DMS53 treated with DMSO at 0.1 percent for 48 hours (cell line): ENCODE measurements at regions not wholly inside any gene's neighbourhood (a gene's known extent, or its start where the extent isn't known, plus 50 kb on each side); places are given as distances from the start of the nearest gene placed in this dataset.
"Not testable (repeated sequence)": the region's sequence is repeated elsewhere in the genome, so short reads cannot be mapped to it uniquely, and the experiment has no call there.

Experiments used
- DNase-seq: peaks from one replicate; lab custom pipeline; 2025; ENCODE audit not compliant: unreplicated experiment; lab: John Stamatoyannopoulos, UW

GRCh38 chr3:83251490-83251889, 1490.0 kb upstream of the GBE1 start:
- DNase-seq, result no peak

- DNase-seq, result no peak
Measured at GRCh38 chr3:83250613-83251012, 1489.2 kb upstream of the GBE1 start.

- no peak for DNase-seq
Measured at GRCh38 chr3:83248454-83248853, 1487.0 kb upstream of the GBE1 start.

- no peak for DNase-seq
Measured at GRCh38 chr3:83235180-83235814, 1473.9 kb upstream of the GBE1 start.

GRCh38 chr3:83233715-83234114, 1472.3 kb upstream of the GBE1 start:
- DNase-seq, result no peak

GRCh38 chr3:83230841-83231240, 1469.4 kb upstream of the GBE1 start:
- no peak for DNase-seq

GRCh38 chr3:83230376-83230775, 1468.9 kb upstream of the GBE1 start:
- no peak for DNase-seq

- DNase-seq, result no peak
Measured at GRCh38 chr3:83226751-83227150, 1465.3 kb upstream of the GBE1 start.

GRCh38 chr3:83224101-83224868, 1462.8 kb upstream of the GBE1 start:
- no peak for DNase-seq

GRCh38 chr3:83218383-83219200, 1457.1 kb upstream of the GBE1 start:
- DNase-seq, result no peak

- DNase-seq, result not testable (repeated sequence)
Measured at GRCh38 chr3:83217595-83218118, 1456.2 kb upstream of the GBE1 start.

GRCh38 chr3:83216919-83217594, 1455.6 kb upstream of the GBE1 start:
- DNase-seq, result no peak

GRCh38 chr3:83195243-83195642, 1433.8 kb upstream of the GBE1 start:
- no peak for DNase-seq

- DNase-seq, result no peak
Measured at GRCh38 chr3:83193526-83193925, 1432.1 kb upstream of the GBE1 start.

GRCh38 chr3:83189634-83190033, 1428.2 kb upstream of the GBE1 start:
- DNase-seq, result no peak

- DNase-seq, result no peak
Measured at GRCh38 chr3:83169473-83169872, 1408.0 kb upstream of the GBE1 start.

- no peak for DNase-seq
Measured at GRCh38 chr3:83150896-83151295, 1389.5 kb upstream of the GBE1 start.

- no peak for DNase-seq
Measured at GRCh38 chr3:83140983-83141382, 1379.5 kb upstream of the GBE1 start.

GRCh38 chr3:83131236-83131635, 1369.8 kb upstream of the GBE1 start:
- DNase-seq, result no peak

GRCh38 chr3:83122774-83123350, 1361.4 kb upstream of the GBE1 start:
- no peak for DNase-seq

GRCh38 chr3:83093222-83093572, 1331.8 kb upstream of the GBE1 start:
- no peak for DNase-seq
